ENCODE measurements at regions not wholly inside any gene's neighbourhood (a gene's known extent, or its start where the extent isn't known, plus 50 kb on each side); places are given as distances from the start of the nearest gene placed in this dataset.

DNA sequence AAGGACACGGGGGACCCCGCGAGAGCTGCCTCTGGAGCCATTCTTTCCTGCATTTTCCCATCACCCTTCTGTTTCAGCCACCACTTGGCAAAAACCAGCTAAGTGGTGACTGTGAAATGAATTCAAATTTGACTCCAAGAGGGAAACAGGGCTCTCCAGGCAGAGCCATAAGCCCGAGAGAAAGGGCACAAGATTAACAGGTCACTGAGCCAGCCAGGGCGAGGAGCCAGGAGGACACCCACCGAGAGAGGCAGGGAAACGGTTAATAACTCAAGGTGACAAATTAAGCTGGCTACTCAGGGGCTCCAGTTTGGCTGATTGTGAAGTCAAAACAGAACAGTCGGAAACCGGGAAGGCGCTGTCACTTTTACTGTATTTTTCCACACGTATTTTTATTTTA is 67.8 kb upstream of the SOX9 start:
- intact Hi-C loops (cut with micrococcal nuclease; ENCODE audit: unreplicated experiment), result no loop called here
- Mint-ChIP-seq H3K27ac (ENCODE audit: unreplicated experiment) (no peak overlapping the region), H3K36me3 (ENCODE audit: insufficient read depth, unreplicated experiment) (no peaks in the 10 kb centered on the region), H3K27me3 (ENCODE audit: unreplicated experiment) (peaks cover 25% of the 10 kb centered on the region), H3K4me3 (ENCODE audit: low read depth, unreplicated experiment) (no peak overlapping the region), H3K4me1 (ENCODE audit: low read depth, unreplicated experiment) (peaks cover 6% of the 10 kb centered on the region), H3K9me3 (ENCODE audit: low read depth, unreplicated experiment) (no peaks in the 10 kb centered on the region)
- no TSS peak for BruUV-seq (replicated peaks)
- DNase-seq, result no peak
- TF ChIP-seq CTCF (IDR thresholded peaks at IDR 0.05; ENCODE audit: unreplicated experiment), result no peak
- CTCF ChIA-PET, result no interaction called here

- no peak for DNase-seq
- Mint-ChIP-seq H3K36me3 (ENCODE audit: insufficient read depth, unreplicated experiment) (no peaks in the 10 kb centered on the region), H3K4me1 (ENCODE audit: low read depth, unreplicated experiment) (peaks cover 10% of the 10 kb centered on the region), H3K27me3 (ENCODE audit: unreplicated experiment) (peaks cover 29% of the 10 kb centered on the region), H3K27ac (ENCODE audit: unreplicated experiment) (no peak overlapping the region), H3K4me3 (ENCODE audit: low read depth, unreplicated experiment) (no peak overlapping the region), H3K9me3 (ENCODE audit: low read depth, unreplicated experiment) (no peaks in the 10 kb centered on the region)
- TF ChIP-seq CTCF (IDR thresholded peaks at IDR 0.05; ENCODE audit: unreplicated experiment), result no peak
- BruUV-seq (replicated peaks), result no TSS peak
- intact Hi-C loops (cut with micrococcal nuclease; ENCODE audit: unreplicated experiment), result no loop called here
- CTCF ChIA-PET, result no interaction called here
Measured at GRCh38 chr17:72053449-72053848, 67.4 kb upstream of the SOX9 start.

- H3K4me1 Mint-ChIP-seq (ENCODE audit: low read depth, unreplicated experiment), result peaks cover 10% of the 10 kb centered on the region
- peaks cover 44% of the 10 kb centered on the region for H3K27me3 Mint-ChIP-seq (ENCODE audit: unreplicated experiment)
- intact Hi-C loops (cut with micrococcal nuclease; ENCODE audit: unreplicated experiment), result no loop called here
- no peaks in the 10 kb centered on the region for H3K36me3 Mint-ChIP-seq (ENCODE audit: insufficient read depth, unreplicated experiment)
- no peak overlapping the region for H3K27ac Mint-ChIP-seq (ENCODE audit: unreplicated experiment)
- DNase-seq, result no peak
- H3K9me3 Mint-ChIP-seq (ENCODE audit: low read depth, unreplicated experiment), result no peaks in the 10 kb centered on the region
- CTCF ChIA-PET, result no interaction called here
- no TSS peak for BruUV-seq (replicated peaks)
- TF ChIP-seq CTCF (IDR thresholded peaks at IDR 0.05; ENCODE audit: unreplicated experiment), result no peak
- no peak overlapping the region for H3K4me3 Mint-ChIP-seq (ENCODE audit: low read depth, unreplicated experiment)
Measured at GRCh38 chr17:72056155-72056554, 64.7 kb upstream of the SOX9 start.

DNA sequence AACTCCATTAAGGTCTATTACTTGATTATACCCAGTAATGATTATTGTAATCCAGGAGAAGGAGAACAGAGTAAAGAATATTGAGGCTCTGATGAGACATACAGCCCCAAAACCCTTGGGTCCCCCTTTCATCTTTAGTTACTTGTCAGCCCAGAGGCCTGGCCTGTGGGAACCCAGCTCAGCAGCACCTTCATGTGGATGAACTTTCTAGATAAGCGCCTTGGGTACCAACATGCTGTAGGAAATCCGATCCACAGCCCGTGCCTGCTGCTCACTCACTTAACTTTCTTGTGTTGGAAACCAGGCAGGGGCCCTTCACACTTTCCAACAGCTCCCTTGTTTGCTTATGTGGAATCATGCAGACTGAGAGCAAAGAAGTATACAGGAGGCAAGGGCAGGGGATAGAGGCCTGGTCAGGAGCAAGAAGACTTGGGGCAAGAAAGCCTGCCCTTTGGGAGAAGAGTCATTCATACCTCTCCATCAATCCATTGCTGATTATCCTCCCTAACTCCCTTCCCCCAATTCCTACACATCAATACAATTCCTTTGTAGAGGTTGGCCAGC is 64.0 kb upstream of the SOX9 start:
- peaks cover 10% of the 10 kb centered on the region for H3K4me1 Mint-ChIP-seq (ENCODE audit: low read depth, unreplicated experiment)
- intact Hi-C loops (cut with micrococcal nuclease; ENCODE audit: unreplicated experiment), result no loop called here
- CTCF ChIA-PET, result no interaction called here
- no peaks in the 10 kb centered on the region for H3K36me3 Mint-ChIP-seq (ENCODE audit: insufficient read depth, unreplicated experiment)
- H3K4me3 Mint-ChIP-seq (ENCODE audit: low read depth, unreplicated experiment), result no peak overlapping the region
- H3K27ac Mint-ChIP-seq (ENCODE audit: unreplicated experiment), result no peak overlapping the region
- no TSS peak for BruUV-seq (replicated peaks)
- no peak for DNase-seq
- H3K9me3 Mint-ChIP-seq (ENCODE audit: low read depth, unreplicated experiment), result no peaks in the 10 kb centered on the region
- TF ChIP-seq CTCF (IDR thresholded peaks at IDR 0.05; ENCODE audit: unreplicated experiment), result no peak
- H3K27me3 Mint-ChIP-seq (ENCODE audit: unreplicated experiment), result peaks cover 44% of the 10 kb centered on the region
